GM21526 (cell line): ENCODE measurements at regions not wholly inside any gene's neighbourhood (a gene's known extent, or its start where the extent isn't known, plus 50 kb on each side); places are given as distances from the start of the nearest gene placed in this dataset.

ENCODE experiments used
- ATAC-seq: cut with Tn5 transposase; IDR thresholded peaks from one replicate; pipeline ENCODE4 v1.9.1; 2021; ENCODE audit warnings: moderate library complexity; ENCODE audit not compliant: unreplicated experiment, low FRiP score

- no peak for ATAC-seq
Observed at GRCh38 chr1:94708299-94708685, 111.9 kb upstream of the SLC44A3 start.

- ATAC-seq, result no peak
Observed at GRCh38 chr1:94707321-94708298, 112.5 kb upstream of the SLC44A3 start.

GRCh38 chr1:94702442-94702815 is 117.7 kb upstream of the SLC44A3 start:
- ATAC-seq, result no peak

- no peak for ATAC-seq
Observed at GRCh38 chr1:94701796-94702441, 118.2 kb upstream of the SLC44A3 start.

GRCh38 chr1:94698759-94699502 is 121.2 kb upstream of the SLC44A3 start:
- ATAC-seq, result no peak

GRCh38 chr1:94698356-94698755 is 121.8 kb upstream of the SLC44A3 start:
- ATAC-seq, result no peak

- no peak for ATAC-seq
Observed at GRCh38 chr1:94697839-94698238, 122.3 kb upstream of the SLC44A3 start.

- no peak for ATAC-seq
Observed at GRCh38 chr1:94694226-94694915, 125.8 kb upstream of the SLC44A3 start.

GRCh38 chr1:94693435-94693834 is 126.7 kb upstream of the SLC44A3 start:
- ATAC-seq, result no peak

GRCh38 chr1:94693029-94693428 is 127.1 kb upstream of the SLC44A3 start:
- ATAC-seq, result no peak

GRCh38 chr1:94688646-94689045 is 131.5 kb upstream of the SLC44A3 start:
- no peak for ATAC-seq

GRCh38 chr1:94686882-94687281 is 133.3 kb upstream of the SLC44A3 start:
- no peak for ATAC-seq

GRCh38 chr1:94684690-94685250 is 135.4 kb upstream of the SLC44A3 start:
- ATAC-seq, result no peak

GRCh38 chr1:94683886-94684285 is 136.3 kb upstream of the SLC44A3 start:
- ATAC-seq, result no peak

- ATAC-seq, result no peak
Observed at GRCh38 chr1:94680039-94680377, 138.4 kb upstream of the F3 start.

- ATAC-seq, result no peak
Observed at GRCh38 chr1:94679332-94680038, 137.9 kb upstream of the F3 start.

- no peak for ATAC-seq
Observed at GRCh38 chr1:94678202-94678848, 136.8 kb upstream of the F3 start.

GRCh38 chr1:94677714-94678113 is 136.2 kb upstream of the F3 start:
- no peak for ATAC-seq

- no peak for ATAC-seq
Observed at GRCh38 chr1:94677087-94677486, 135.5 kb upstream of the F3 start.
